ENCODE measurements at regions not wholly inside any gene's neighbourhood (a gene's known extent, or its start where the extent isn't known, plus 50 kb on each side); places are given as distances from the start of the nearest gene placed in this dataset.

- Histone ChIP-seq H3K9me3 (no peaks in the 10 kb centered on the region), H3K4me1 (no peaks in the 10 kb centered on the region), H3K4me3 (replicated peaks in 1 of 3) (no peak overlapping the region), H3K27ac (no peak overlapping the region), H3K27me3 (no peaks in the 10 kb centered on the region), H3K36me3 (no peaks in the 10 kb centered on the region)
- WGBS, 2 donors, result 83 to 85% methylated on average over 2 of the region's 2 CpGs
- no peak for TF ChIP-seq CTCF (IDR thresholded peaks at IDR 0.05)
- TF ChIP-seq POLR2A (IDR thresholded peaks at IDR 0.05), result no peak
- intact Hi-C loops (cut with DNase I), result no loop called here
- no peak for DNase-seq
Measured at GRCh38 chr6:23692184-23692583, 433.8 kb upstream of the NRSN1 start.

- intact Hi-C loops (cut with DNase I), result no loop called here
- Histone ChIP-seq H3K27me3 (no peaks in the 10 kb centered on the region), H3K27ac (no peak overlapping the region), H3K4me1 (no peaks in the 10 kb centered on the region), H3K36me3 (no peaks in the 10 kb centered on the region), H3K9me3 (no peaks in the 10 kb centered on the region), H3K4me3 (replicated peaks in 1 of 3) (no peak overlapping the region)
- DNase-seq, result no peak
- WGBS, 2 donors, result 71 to 73% methylated on average over 4 of the region's 4 CpGs
- TF ChIP-seq CTCF (IDR thresholded peaks at IDR 0.05) (no peak), POLR2A (IDR thresholded peaks at IDR 0.05) (no peak)
Measured at GRCh38 chr6:23696992-23697391, 429.0 kb upstream of the NRSN1 start.

- Histone ChIP-seq H3K36me3 (no peaks in the 10 kb centered on the region), H3K27me3 (no peaks in the 10 kb centered on the region), H3K9me3 (no peaks in the 10 kb centered on the region), H3K4me1 (no peaks in the 10 kb centered on the region), H3K4me3 (replicated peaks in 1 of 3) (no peak overlapping the region), H3K27ac (no peak overlapping the region)
- DNase-seq, result no peak
- 86 to 94% methylated on average over 2 of the region's 2 CpGs for WGBS, 2 donors
- intact Hi-C loops (cut with DNase I), result no loop called here
- no peak for TF ChIP-seq CTCF (IDR thresholded peaks at IDR 0.05)
- TF ChIP-seq POLR2A (IDR thresholded peaks at IDR 0.05), result no peak
Measured at GRCh38 chr6:23704479-23705052, 421.4 kb upstream of the NRSN1 start.

GRCh38 chr6:23705697-23706096 is 420.3 kb upstream of the NRSN1 start:
- H3K4me1 ChIP-seq, result no peaks in the 10 kb centered on the region
- H3K27ac ChIP-seq, result no peak overlapping the region
- H3K27me3 ChIP-seq, result no peaks in the 10 kb centered on the region
- WGBS, 2 donors, result 23 to 35% methylated on average over 2 of the region's 2 CpGs
- no peak overlapping the region for H3K4me3 ChIP-seq (replicated peaks in 1 of 3)
- H3K36me3 ChIP-seq, result no peaks in the 10 kb centered on the region
- intact Hi-C loops (cut with DNase I), result no loop called here
- TF ChIP-seq POLR2A (IDR thresholded peaks at IDR 0.05), result no peak
- H3K9me3 ChIP-seq, result no peaks in the 10 kb centered on the region
- DNase-seq, result no peak

- DNase-seq, result no peak
- Histone ChIP-seq H3K9me3 (no peaks in the 10 kb centered on the region), H3K27ac (no peak overlapping the region), H3K4me3 (replicated peaks in 1 of 3) (no peak overlapping the region), H3K36me3 (no peaks in the 10 kb centered on the region), H3K27me3 (no peaks in the 10 kb centered on the region), H3K4me1 (no peaks in the 10 kb centered on the region)
- TF ChIP-seq CTCF (IDR thresholded peaks at IDR 0.05) (no peak), POLR2A (IDR thresholded peaks at IDR 0.05) (no peak)
- WGBS, 2 donors, result 85% methylated on average over 3 of the region's 3 CpGs
- intact Hi-C loops (cut with DNase I), result no loop called here
Measured at GRCh38 chr6:23712756-23713155, 413.3 kb upstream of the NRSN1 start.

- intact Hi-C loops (cut with DNase I), result no loop called here
- Histone ChIP-seq H3K4me3 (replicated peaks in 1 of 3) (no peak overlapping the region), H3K4me1 (no peaks in the 10 kb centered on the region), H3K27me3 (no peaks in the 10 kb centered on the region), H3K36me3 (no peaks in the 10 kb centered on the region), H3K9me3 (no peaks in the 10 kb centered on the region), H3K27ac (no peak overlapping the region)
- 89 to 98% methylated on average over 1 of the region's 1 CpG for WGBS, 2 donors
- TF ChIP-seq POLR2A (IDR thresholded peaks at IDR 0.05) (no peak), CTCF (IDR thresholded peaks at IDR 0.05) (no peak)
- no peak for DNase-seq
Measured at GRCh38 chr6:23713211-23713610, 412.8 kb upstream of the NRSN1 start.

Measured in thyroid gland (tissue), 4 donors.